ENCODE measurements at regions not wholly inside any gene's neighbourhood (a gene's known extent, or its start where the extent isn't known, plus 50 kb on each side); places are given as distances from the start of the nearest gene placed in this dataset.

GRCh38 chr7:56686276-56686859 is 445.9 kb downstream of the ZNF479 start:
- Histone ChIP-seq H2BK5ac (ENCODE audit: low read depth, low read length) (no peak overlapping the region), H2BK15ac (ENCODE audit: low read length) (no peak overlapping the region), H3K27ac (ENCODE audit: low read depth, low read length) (no peak overlapping the region), H3K23ac (ENCODE audit: insufficient read length) (no peak overlapping the region), H4K5ac (ENCODE audit: insufficient read length, low read depth, low read length) (no peak overlapping the region), H2BK120ac (replicated peaks; ENCODE audit: low read depth, low read length) (no peak overlapping the region), H4K91ac (replicated peaks; ENCODE audit: insufficient read length, low read length) (no peak overlapping the region), H3K36me3 (ENCODE audit: control insufficient read depth in 2 of 4, insufficient read depth in 4 of 4, low read length in 3 of 4) (no peaks in the 10 kb centered on the region), H3K23me2 (ENCODE audit: low read depth, low read length) (no peaks in the 10 kb centered on the region), H3K56ac (replicated peaks; ENCODE audit: insufficient read length, low read depth, low read length) (no peak overlapping the region), H3K9me3 (ENCODE audit: insufficient read depth in 2 of 2, low read depth in 1 of 2, low read length in 1 of 2) (peaks cover 32 to 55% of the 10 kb centered on the region in 2 experiments), H3K14ac (ENCODE audit: insufficient read length) (no peak overlapping the region), H3K4ac (replicated peaks; ENCODE audit: insufficient read length, low read depth, low read length) (no peak overlapping the region), H3K4me2 (ENCODE audit: insufficient read depth in 1 of 2, low read depth in 2 of 2, low read length in 2 of 2) (no peak overlapping the region), H4K8ac (ENCODE audit: extremely low read depth, insufficient read depth, low read length) (no peak overlapping the region), H2AFZ (ENCODE audit: low read length) (no peak overlapping the region), H3K27me3 (replicated peaks in 1 of 4; ENCODE audit: control insufficient read depth in 3 of 4, extremely low read depth in 1 of 4, insufficient read depth in 3 of 4, low read length in 3 of 4) (no peaks in the 10 kb centered on the region), H3K4me1 (replicated peaks in 1 of 4; ENCODE audit: control insufficient read depth in 3 of 4, insufficient read depth in 4 of 4, low read length in 3 of 4) (no peaks in the 10 kb centered on the region), H3K79me1 (ENCODE audit: low read depth, low read length) (no peaks in the 10 kb centered on the region), H2BK20ac (ENCODE audit: low read length) (no peak overlapping the region), H3K18ac (ENCODE audit: extremely low read depth, low read length) (no peak overlapping the region), H2AK5ac (ENCODE audit: low read depth, low read length) (no peak overlapping the region), H3K9ac (replicated peaks in 1 of 4; ENCODE audit: extremely low read depth in 1 of 4, low read depth in 3 of 4, low read length in 3 of 4) (no peak overlapping the region), H4K20me1 (replicated peaks in 1 of 2; ENCODE audit: control insufficient read depth in 1 of 2, insufficient read depth in 2 of 2, low read length in 2 of 2) (no peaks in the 10 kb centered on the region), H3K4me3 (ENCODE audit: extremely low read depth in 1 of 4, insufficient read depth in 2 of 4, low read depth in 3 of 4, low read length in 4 of 4) (no peak overlapping the region), H2BK12ac (ENCODE audit: low read depth, low read length) (no peak overlapping the region), H3K79me2 (ENCODE audit: control insufficient read depth in 1 of 2, insufficient read depth in 2 of 2, low read length in 2 of 2) (no peaks in the 10 kb centered on the region)
- TF ChIP-seq TAF1 (IDR thresholded peaks at IDR 0.05; ENCODE audit: low read depth, low read length) (no peak), ZNF274 (IDR thresholded peaks at IDR 0.05; ENCODE audit: borderline replicate concordance, extremely low read depth, low read length) (peak; percentile 94; the same call in 1 of the 2 replicates)
- POLR2A ChIA-PET (ENCODE audit: partially characterized antibody): no interaction called here
- WGBS, 2 experiments (ENCODE audit: extremely low coverage in 1 of 2, insufficient coverage in 1 of 2, insufficient read length in 1 of 2, insufficient replicate concordance in 2 of 2, low coverage in 1 of 2, low lambda C conversion rate in 2 of 2, missing lambda C conversion rate in 1 of 2): 72% methylated on average over 5 of the region's 5 CpGs; no CpG with 5 or more reads in 1 of the 2 experiments
- FAIRE-seq (no peak), DNase-seq (ENCODE audit: low read depth in 1 of 2, low spot score in 2 of 2) (no peak)
- CTCF ChIA-PET (ENCODE audit: partially characterized antibody): no interaction called here

All from H1 (cell line).